GM12872 (cell line): ENCODE measurements at regions not wholly inside any gene's neighbourhood (a gene's known extent, or its start where the extent isn't known, plus 50 kb on each side); places are given as distances from the start of the nearest gene placed in this dataset.

Experiments
- CTCF ChIP-seq: IDR thresholded peaks from 3 replicates; pipeline ENCODE4 v1.5.1; 2011; ENCODE audit warnings: low read depth, mild to moderate bottlenecking, low read length, moderate library complexity; ENCODE audit not compliant: insufficient read depth

GRCh38 chr12:22766911-22767420 lies 142.0 kb downstream of the ETNK1 start:
- TF ChIP-seq CTCF = no peak

GRCh38 chr12:22781339-22781738 lies 156.4 kb downstream of the ETNK1 start:
- no peak for TF ChIP-seq CTCF

- no peak for TF ChIP-seq CTCF
Observed at GRCh38 chr12:22787557-22787956, 162.6 kb downstream of the ETNK1 start.

DNA sequence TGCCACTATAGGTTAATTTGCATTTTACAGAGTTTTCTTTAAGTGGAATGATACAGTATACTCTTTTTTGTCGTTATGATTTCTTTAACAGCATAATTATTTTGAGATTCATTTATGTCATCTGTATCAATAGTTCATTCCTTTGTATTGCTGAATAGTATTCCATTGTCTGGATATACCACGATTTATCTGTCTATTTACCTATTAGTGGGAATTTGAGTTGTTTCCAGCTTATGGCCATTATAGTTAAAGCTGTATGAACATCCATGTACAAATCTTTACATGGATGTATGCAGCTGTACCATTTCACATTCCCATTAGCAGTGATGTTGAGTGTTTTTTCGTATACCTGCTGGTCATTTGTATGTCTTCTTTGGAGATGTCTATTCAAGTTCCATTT lies 163.9 kb downstream of the ETNK1 start:
- TF ChIP-seq CTCF = no peak

DNA sequence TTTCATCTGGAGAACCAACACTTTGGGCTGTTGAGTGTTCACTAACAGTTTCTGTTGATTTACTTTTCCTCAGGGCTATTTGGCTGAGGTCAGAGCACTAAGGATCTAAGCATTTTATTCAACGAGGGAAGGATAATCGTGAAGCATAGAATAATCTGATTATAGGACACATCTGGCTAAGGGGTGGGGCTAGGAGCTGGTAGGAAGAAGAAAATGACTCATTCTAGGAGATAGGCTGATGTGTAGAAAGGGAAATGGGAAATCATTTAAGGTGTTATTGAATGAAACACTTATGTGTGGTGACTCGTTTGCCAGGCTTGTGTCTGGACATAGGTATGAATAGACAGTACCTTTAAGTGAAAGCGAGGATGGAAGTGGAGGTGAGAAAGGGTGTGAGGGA lies 167.2 kb downstream of the ETNK1 start:
- no peak for TF ChIP-seq CTCF

- TF ChIP-seq CTCF = no peak
Observed at GRCh38 chr12:22794017-22794416, 169.0 kb downstream of the ETNK1 start.

DNA sequence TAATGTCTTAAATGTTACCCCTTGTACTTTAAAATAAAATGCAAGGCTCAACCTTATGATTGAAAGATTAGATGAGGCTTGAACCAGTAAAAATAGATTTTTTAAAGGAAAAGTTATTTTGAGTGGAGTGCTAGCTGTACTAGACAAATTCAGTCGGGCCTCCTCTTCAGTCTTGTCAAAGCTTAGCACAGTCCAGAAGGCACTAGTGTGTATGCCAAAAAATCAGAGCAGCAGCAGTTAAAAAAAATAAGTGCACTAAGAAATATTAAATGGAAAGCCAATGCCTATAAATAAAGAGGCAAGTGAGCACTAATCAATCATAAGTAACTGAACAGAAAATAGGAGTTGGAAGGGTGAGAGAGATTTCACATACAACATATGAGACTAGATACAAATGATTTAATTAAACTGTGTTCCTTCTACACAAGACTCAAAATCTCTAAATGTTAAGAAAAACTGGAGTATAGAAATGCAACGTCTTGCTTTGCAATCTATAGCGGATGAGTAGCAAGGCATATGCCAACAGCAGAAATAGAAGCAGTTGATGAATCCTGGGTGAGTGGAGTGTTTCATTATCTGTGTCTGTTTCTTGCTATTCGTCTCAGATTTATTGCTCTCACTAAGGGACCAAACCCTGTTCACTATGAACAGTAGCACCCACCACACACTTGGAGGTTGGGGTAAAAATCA lies 172.1 kb downstream of the ETNK1 start:
- TF ChIP-seq CTCF = no peak
